Endodermal cell (in vitro differentiated cells): ENCODE measurements at regions not wholly inside any gene's neighbourhood (a gene's known extent, or its start where the extent isn't known, plus 50 kb on each side); places are given as distances from the start of the nearest gene placed in this dataset.

Source experiments
- DNase-seq: peaks from one replicate; pipeline ENCODE4 v3.0.0-alpha.2; 2017
- H3K27ac ChIP-seq: 2 replicates; pipeline ENCODE4 v1.5.1; 2013; ENCODE audit warnings: mild to moderate bottlenecking, low read depth, low read length, moderate library complexity
- H3K27me3 ChIP-seq: 2 replicates; pipeline ENCODE4 v1.6.1; 2013; ENCODE audit warnings: mild to moderate bottlenecking, low read length, moderate library complexity; ENCODE audit not compliant: insufficient read depth, control insufficient read depth, poor library complexity, severe bottlenecking
- H3K36me3 ChIP-seq: 2 replicates; pipeline ENCODE4 v1.7.0; 2013; ENCODE audit warnings: mild to moderate bottlenecking, low read length, moderate library complexity; ENCODE audit not compliant: control insufficient read depth, insufficient read depth
- H3K4me1 ChIP-seq: one replicate; pipeline ENCODE4 v1.7.0; 2013; ENCODE audit warnings: low read length; ENCODE audit not compliant: control insufficient read depth, insufficient read depth
- H3K4me3 ChIP-seq: 2 replicates; pipeline ENCODE4 v1.5.1; 2013; ENCODE audit warnings: mild to moderate bottlenecking, low read length, moderate library complexity
- H3K9ac ChIP-seq: 2 replicates; pipeline ENCODE4 v1.6.1; 2013; ENCODE audit warnings: mild to moderate bottlenecking, low read length, moderate library complexity; ENCODE audit not compliant: poor library complexity, severe bottlenecking; ENCODE audit errors: extremely low read depth
- H3K9me3 ChIP-seq: 2 replicates; pipeline ENCODE4 v1.6.1; 2013; ENCODE audit warnings: mild to moderate bottlenecking, low read length, moderate library complexity; ENCODE audit not compliant: control insufficient read depth
- H3K27ac Mint-ChIP-seq: 2 replicates; pipeline ENCODE4 v1.8.0; 2020; ENCODE audit warnings: mixed read lengths
- H3K27me3 Mint-ChIP-seq: 2 replicates; pipeline ENCODE4 v1.8.0; 2021; ENCODE audit warnings: mild to moderate bottlenecking, mixed read lengths; ENCODE audit not compliant: insufficient read depth
- H3K36me3 Mint-ChIP-seq: 2 replicates; pipeline ENCODE4 v1.8.0; 2020; ENCODE audit warnings: low read depth, mixed read lengths
- H3K4me1 Mint-ChIP-seq: 2 replicates; pipeline ENCODE4 v1.8.0; 2020; ENCODE audit warnings: mixed read lengths
- H3K4me3 Mint-ChIP-seq: 2 replicates; pipeline ENCODE4 v1.8.0; 2020; ENCODE audit warnings: mild to moderate bottlenecking, moderate library complexity, mixed read lengths
- H3K9me3 Mint-ChIP-seq: 2 replicates; pipeline ENCODE4 v1.8.0; 2020; ENCODE audit warnings: mild to moderate bottlenecking, mixed read lengths
- CTCF ChIP-seq: fragments of 200-600 bp; sonication (generic); conservative IDR thresholded peaks from 2 replicates; pipeline ENCODE4 v1.5.0; 2021; ENCODE audit warnings: antibody characterized with exemption, mild to moderate bottlenecking
- WGBS, 2 experiments: methylation state at CpG; one replicate each; pipeline versions ENCODE4 v1.1.5 to v1.1.7; 2013; ENCODE audit warnings: missing lambda C conversion rate in 2 of 2, mixed read lengths in 1 of 2; ENCODE audit not compliant: insufficient coverage in 1 of 2, insufficient read length in 1 of 2; 5-methylcytosine and 5-hydroxymethylcytosine counted together

GRCh38 chr10:125557311-125557710 is 125.7 kb downstream of the TEX36 start:
- H3K9me3 Mint-ChIP-seq: peaks cover 6% of the 10 kb centered on the region
- Histone ChIP-seq H3K9me3 (no peaks in the 10 kb centered on the region), H3K27me3 (no peaks in the 10 kb centered on the region), H3K4me1 (no peaks in the 10 kb centered on the region), H3K27ac (no peak overlapping the region), H3K9ac (no peak overlapping the region), H3K4me3 (no peak overlapping the region), H3K36me3 (no peaks in the 10 kb centered on the region)
- 92% methylated on average over 4 of the region's 4 CpGs for WGBS, 2 experiments
- H3K27me3 Mint-ChIP-seq: peaks cover 2% of the 10 kb centered on the region
- no peak overlapping the region for H3K27ac Mint-ChIP-seq
- no peaks in the 10 kb centered on the region for H3K4me1 Mint-ChIP-seq
- no peak for DNase-seq
- H3K36me3 Mint-ChIP-seq: no peaks in the 10 kb centered on the region
- no peak overlapping the region for H3K4me3 Mint-ChIP-seq
- no peak for TF ChIP-seq CTCF

- Mint-ChIP-seq H3K27ac (no peak overlapping the region), H3K27me3 (peaks cover 2% of the 10 kb centered on the region), H3K4me3 (no peak overlapping the region), H3K36me3 (no peaks in the 10 kb centered on the region), H3K4me1 (no peaks in the 10 kb centered on the region), H3K9me3 (peaks cover 6% of the 10 kb centered on the region)
- H3K36me3 ChIP-seq: no peaks in the 10 kb centered on the region
- H3K4me1 ChIP-seq: no peaks in the 10 kb centered on the region
- no peak overlapping the region for H3K9ac ChIP-seq
- WGBS, 2 experiments: 81 to 87% methylated on average over 2 to 3 of the region's 4 CpGs
- no peak overlapping the region for H3K4me3 ChIP-seq
- no peak for TF ChIP-seq CTCF
- no peaks in the 10 kb centered on the region for H3K27me3 ChIP-seq
- no peak overlapping the region for H3K27ac ChIP-seq
- H3K9me3 ChIP-seq: no peaks in the 10 kb centered on the region
- no peak for DNase-seq
Measured at GRCh38 chr10:125556882-125557281, 126.1 kb downstream of the TEX36 start.

GRCh38 chr10:125555743-125556142 is 127.2 kb downstream of the TEX36 start:
- DNase-seq: peak; percentile 41
- no peaks in the 10 kb centered on the region for H3K27me3 ChIP-seq
- no peak overlapping the region for H3K9ac ChIP-seq
- no peak overlapping the region for H3K27ac ChIP-seq
- Mint-ChIP-seq H3K36me3 (no peaks in the 10 kb centered on the region), H3K4me1 (no peaks in the 10 kb centered on the region), H3K27me3 (peaks cover 2% of the 10 kb centered on the region), H3K9me3 (peaks cover 6% of the 10 kb centered on the region), H3K27ac (no peak overlapping the region), H3K4me3 (no peak overlapping the region)
- H3K4me1 ChIP-seq: no peaks in the 10 kb centered on the region
- TF ChIP-seq CTCF: no peak
- no peaks in the 10 kb centered on the region for H3K9me3 ChIP-seq
- no peaks in the 10 kb centered on the region for H3K36me3 ChIP-seq
- no peak overlapping the region for H3K4me3 ChIP-seq
- WGBS, 2 experiments: 89 to 92% methylated on average over 10 to 12 of the region's 12 CpGs
